Adrenal gland (tissue), 9 donors: ENCODE measurements at regions not wholly inside any gene's neighbourhood (a gene's known extent, or its start where the extent isn't known, plus 50 kb on each side); places are given as distances from the start of the nearest gene placed in this dataset.

Source experiments
- DNase-seq, 7 donors: peaks; one replicate each; pipeline ENCODE4 v3.0.0-alpha.2; 2019 to 2020
- H3K27ac ChIP-seq, 5 donors: fragments of 200-600 bp; sonication (generic) in 4 of 5; 1 replicate in 3 of 5; 2 replicates in 2 of 5; pipeline versions ENCODE4 v1.5.1 to v1.8.0; 2016 to 2020; ENCODE audit warnings: mild to moderate bottlenecking in 1 of 5
- H3K27me3 ChIP-seq: fragments of 200-600 bp; 2 replicates; pipeline ENCODE4 v1.8.0; 2021
- H3K36me3 ChIP-seq, 2 donors: fragments of 200-600 bp; replicated peaks in 1 of 2; 1 replicate in 1 of 2; 2 replicates in 1 of 2; pipeline versions ENCODE4 v1.5.1 to v1.8.0; 2018 to 2022
- H3K4me1 ChIP-seq, 2 donors: fragments of 200-600 bp; replicated peaks in 1 of 2; 1 replicate in 1 of 2; 2 replicates in 1 of 2; pipeline versions ENCODE4 v1.5.1 to v1.8.0; 2018 to 2021
- H3K4me3 ChIP-seq, 4 donors: fragments of 200-600 bp; sonication (generic) in 3 of 4; one replicate each; pipeline ENCODE4 v1.5.1; 2016 to 2018
- H3K9me3 ChIP-seq, 3 donors: fragments of 200-600 bp; sonication (generic) in 1 of 3; replicated peaks in 1 of 3; 1 replicate in 2 of 3; 2 replicates in 1 of 3; pipeline versions ENCODE4 v1.5.1 to v1.8.0; 2016 to 2021
- CTCF ChIP-seq, 6 experiments: fragments of 450-650 bp in 4 of 6; fragments of 200-600 bp in 2 of 6; sonication (generic) in 1 of 6; IDR thresholded peaks; 1 replicate in 5 of 6; 2 replicates in 1 of 6; pipeline versions ENCODE4 v1.5.1 to v1.8.0; 2016 to 2021; ENCODE audit warnings: antibody characterized with exemption in 6 of 6, mild to moderate bottlenecking in 2 of 6, moderate library complexity in 1 of 6
- POLR2A ChIP-seq, 2 donors: fragments of 450-650 bp; IDR thresholded peaks; one replicate each; pipeline ENCODE4 v1.6.1; 2017; ENCODE audit warnings: antibody characterized with exemption in 2 of 2, mild to moderate bottlenecking in 2 of 2, moderate library complexity in 1 of 2
- whole genome bisulfite sequencing, 4 donors: extraction: QIAGEN DNeasy Blood & Tissue Kit in 2 of 4; methylation state at CpG; one replicate each; pipeline versions ENCODE4 v1.1.5 to v1.1.7; 2013 to 2017; 5-methylcytosine and 5-hydroxymethylcytosine counted together
- intact Hi-C, 2 donors: fragments of 100-400 bp; cut with DNase I; formaldehyde crosslinking; loops; one replicate each; pipeline versions ENCODE4 v1.14.1 to v1.15.0; 2022 to 2023
- donor health status: healthy with polysubstance abuse.
- donor health status: Bipolar disorder and iron deficiency.
- donor health status: DM: yes; HTN: yes; CAD: no.
- donor health status: DM: no; HTN: no; CAD: no.
- donor health status: DM: no; HTN: no; CAD: no.

- 68 to 81% (median 78%) methylated on average over 2 of the region's 2 CpGs for WGBS, 4 donors
- TF ChIP-seq POLR2A (IDR thresholded peaks at IDR 0.05) (no peak), CTCF (IDR thresholded peaks at IDR 0.05) (no peak)
- Histone ChIP-seq H3K9me3 (no peaks in the 10 kb centered on the region), H3K27me3 (no peaks in the 10 kb centered on the region), H3K36me3 (no peaks in the 10 kb centered on the region), H3K4me3 (no peak overlapping the region), H3K4me1 (no peaks in the 10 kb centered on the region), H3K27ac (no peak overlapping the region)
- DNase-seq = no peak
- intact Hi-C loops = loop anchor here in 1 of 2 donors (10.0 kb wide), 1 partner anchor 509 kb away; the partner anchor contains the start of gene TENT5A
Observed at GRCh38 chr6:81246200-81246599, 506.3 kb downstream of the TENT5A start.

GRCh38 chr6:81242624-81243023, 509.9 kb downstream of the TENT5A start:
- no peak for TF ChIP-seq POLR2A (IDR thresholded peaks at IDR 0.05)
- TF ChIP-seq CTCF (IDR thresholded peaks at IDR 0.05) = no peak

GRCh38 chr6:81241126-81242041, 511.1 kb downstream of the TENT5A start:
- Histone ChIP-seq H3K27ac (no peak overlapping the region), H3K4me1 (no peaks in the 10 kb centered on the region), H3K4me3 (no peak overlapping the region), H3K27me3 (no peaks in the 10 kb centered on the region), H3K9me3 (no peaks in the 10 kb centered on the region), H3K36me3 (no peaks in the 10 kb centered on the region)
- intact Hi-C loops = loop anchor here in 1 of 2 donors (10.0 kb wide), 1 partner anchor 513 kb away; the partner anchor contains the start of gene TENT5A
- 25 to 33% (median 33%) methylated on average over 5 of the region's 5 CpGs for WGBS, 4 donors
- no peak for DNase-seq
- TF ChIP-seq POLR2A (IDR thresholded peaks at IDR 0.05) (no peak), CTCF (IDR thresholded peaks at IDR 0.05) (peak; percentile 31 to 63 (median 52))

More at GRCh38 chr6:81242624-81243023, 509.9 kb downstream of the TENT5A start:
- Histone ChIP-seq H3K27me3 (no peaks in the 10 kb centered on the region), H3K4me1 (no peaks in the 10 kb centered on the region), H3K4me3 (no peak overlapping the region), H3K9me3 (no peaks in the 10 kb centered on the region), H3K36me3 (no peaks in the 10 kb centered on the region), H3K27ac (no peak overlapping the region)
- DNase-seq = no peak
- intact Hi-C loops = loop anchor here in 1 of 2 donors (10.0 kb wide), 1 partner anchor 512 kb away; the partner anchor contains the start of gene TENT5A
- 52 to 72% (median 61%) methylated on average over 1 of the region's 1 CpG for WGBS, 4 donors

GRCh38 chr6:81238390-81238789, 514.1 kb downstream of the TENT5A start:
- no peaks in the 10 kb centered on the region for H3K36me3 ChIP-seq
- no peaks in the 10 kb centered on the region for H3K4me1 ChIP-seq
- intact Hi-C loops = no loop called here
- H3K27ac ChIP-seq = no peak overlapping the region
- TF ChIP-seq CTCF (IDR thresholded peaks at IDR 0.05) (no peak), POLR2A (IDR thresholded peaks at IDR 0.05) (no peak)
- no peaks in the 10 kb centered on the region for H3K27me3 ChIP-seq
- no peak overlapping the region for H3K4me3 ChIP-seq
- no peaks in the 10 kb centered on the region for H3K9me3 ChIP-seq
- no peak for DNase-seq
